ENCODE measurements at regions not wholly inside any gene's neighbourhood (a gene's known extent, or its start where the extent isn't known, plus 50 kb on each side); places are given as distances from the start of the nearest gene placed in this dataset.

DNA sequence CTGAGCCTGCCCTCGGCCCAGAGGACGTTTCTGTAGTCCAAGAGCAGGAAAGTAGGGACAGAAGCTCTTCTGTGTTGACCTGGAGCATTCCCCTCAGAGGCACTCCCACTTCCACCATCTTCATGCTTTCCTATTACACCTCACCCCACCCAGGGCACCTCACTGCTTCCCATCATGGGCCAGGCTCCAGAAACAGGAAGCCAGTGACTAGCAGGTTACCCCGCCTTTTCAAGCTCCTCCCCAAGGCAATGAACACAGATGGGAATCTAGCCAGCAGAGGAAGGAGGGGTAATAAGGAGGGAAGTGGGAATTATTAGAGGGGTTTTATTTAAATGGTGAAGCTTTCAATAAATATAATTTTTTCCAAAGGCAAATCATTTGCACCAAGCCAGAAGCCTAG lies 308.8 kb upstream of the MGAT5 start:
- DNase-seq (ENCODE audit: low read depth), result no peak

DNA sequence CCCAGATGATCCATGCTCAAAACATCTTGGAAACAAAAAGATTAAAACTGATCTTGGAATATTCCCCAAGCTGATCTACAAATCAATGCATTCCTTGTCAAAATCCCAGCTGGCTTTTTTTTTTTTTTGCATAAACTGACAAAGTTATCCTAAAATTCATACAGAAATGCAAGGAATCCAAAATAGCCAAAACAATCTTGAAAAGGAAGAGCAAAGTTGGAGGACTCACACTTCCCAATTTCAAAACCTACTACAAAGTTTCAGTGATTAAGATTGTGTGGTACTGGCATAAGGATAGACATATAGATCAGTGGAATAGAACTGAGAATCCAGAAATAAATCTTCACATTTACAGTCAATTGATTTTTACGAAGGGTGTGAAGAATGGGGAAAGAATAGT lies 306.8 kb upstream of the MGAT5 start:
- no peak for DNase-seq (ENCODE audit: low read depth)

DNA sequence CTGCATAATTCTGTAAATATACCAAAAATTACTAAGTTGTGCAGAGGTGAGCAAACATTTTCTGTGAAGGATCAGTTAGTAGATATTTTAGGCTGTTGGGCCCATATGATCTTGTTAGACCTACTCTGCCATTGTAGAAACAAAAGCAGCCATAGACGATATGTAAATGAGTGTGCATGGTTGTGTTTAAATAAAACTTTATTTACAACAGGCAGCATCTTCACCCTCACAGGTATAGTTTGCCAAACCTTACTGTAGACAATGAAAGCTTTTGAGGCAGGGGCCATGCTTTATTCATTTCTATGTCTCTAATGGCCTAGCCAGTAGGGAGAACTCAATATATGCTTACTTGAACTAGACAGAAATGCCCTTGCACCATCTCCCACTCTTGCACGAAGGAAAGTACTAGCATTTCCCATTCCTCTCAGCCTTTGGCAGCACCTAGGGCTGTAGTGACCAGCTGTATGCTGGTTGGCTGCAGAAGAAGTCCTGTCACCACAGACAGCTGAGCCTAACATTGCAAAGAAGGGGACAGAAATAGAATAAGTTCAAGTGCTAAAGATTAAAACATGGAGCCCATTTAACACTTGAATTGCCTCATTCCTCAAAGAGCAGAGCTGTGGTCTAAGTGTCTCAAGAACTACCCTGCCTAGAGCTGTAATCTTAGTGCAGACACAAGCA lies 305.1 kb upstream of the MGAT5 start:
- no peak for DNase-seq (ENCODE audit: low read depth)

DNA sequence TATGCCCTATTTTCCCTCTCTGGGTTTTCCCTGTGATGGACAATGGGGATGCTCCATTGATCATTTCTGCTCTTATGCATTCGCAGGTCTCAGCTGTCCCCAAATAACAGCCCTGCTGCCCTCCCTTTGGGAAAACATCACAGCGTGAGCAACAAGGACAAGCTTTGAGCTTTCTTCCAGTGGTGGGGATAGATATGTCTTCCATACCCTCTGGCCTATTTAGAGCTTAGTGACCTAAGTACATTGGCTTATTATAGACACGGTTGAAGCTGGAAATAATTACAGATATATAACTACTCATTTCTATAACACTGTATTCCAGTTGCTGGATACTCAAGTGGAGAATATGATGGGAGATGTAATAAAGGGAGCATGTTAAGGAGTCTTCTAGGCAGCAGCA lies 304.3 kb upstream of the MGAT5 start:
- DNase-seq (ENCODE audit: low read depth), result no peak

DNA sequence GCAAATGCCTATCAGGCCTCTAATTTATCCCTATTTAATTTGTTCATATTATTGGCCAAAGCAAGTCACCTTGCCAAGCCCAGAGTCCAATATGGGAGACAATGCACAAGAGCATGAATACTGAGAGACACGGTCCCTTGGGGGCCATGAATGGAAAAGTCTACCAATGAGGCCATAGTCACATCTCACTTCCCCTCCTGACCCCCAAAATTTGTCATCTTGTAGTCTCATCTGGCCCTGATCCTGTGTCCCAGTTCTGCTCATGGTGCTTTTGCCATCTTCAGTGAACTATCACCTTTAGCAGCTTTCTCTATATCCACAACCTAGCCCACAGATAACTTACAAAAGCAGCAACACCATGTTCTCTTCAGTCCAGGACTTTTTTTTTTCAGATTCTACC lies 302.7 kb upstream of the MGAT5 start:
- DNase-seq (ENCODE audit: low read depth), result no peak

DNA sequence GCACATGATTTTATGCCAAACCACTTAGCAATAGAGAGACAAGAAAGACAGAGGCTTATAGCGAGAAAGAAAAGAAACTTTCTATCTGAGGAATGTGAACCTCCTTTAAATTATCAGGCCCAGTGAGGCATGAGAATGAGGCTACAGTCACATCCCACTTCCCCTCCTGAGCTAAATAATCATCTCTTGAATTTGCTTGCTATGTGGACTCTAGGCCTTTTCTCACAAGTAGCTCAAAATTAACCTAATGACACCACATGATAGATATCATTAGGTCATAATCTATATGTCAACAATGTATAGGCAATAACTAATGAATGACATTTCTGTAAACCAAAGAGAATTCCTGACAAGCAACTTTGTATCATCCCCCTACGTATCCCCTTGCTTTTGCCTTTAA lies 301.5 kb upstream of the MGAT5 start:
- DNase-seq (ENCODE audit: low read depth), result no peak

DNA sequence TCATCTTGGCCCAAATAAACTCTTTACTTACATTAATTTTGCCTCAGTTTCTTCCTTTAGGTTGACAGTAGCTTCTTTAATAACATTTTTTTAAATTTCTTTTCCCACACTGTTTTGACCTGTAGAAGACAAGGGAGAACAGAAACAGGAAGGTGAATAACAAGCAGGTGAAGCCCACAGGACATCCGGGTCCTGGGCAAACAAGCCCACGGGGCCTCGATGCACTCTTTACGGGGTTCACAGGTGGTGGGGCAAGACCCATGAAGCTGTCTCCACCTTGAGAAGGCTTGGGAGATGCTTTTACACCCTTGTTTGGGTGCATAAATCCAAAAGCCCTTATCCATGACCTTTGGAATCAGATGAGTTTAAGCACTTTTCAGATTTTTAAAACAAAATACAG lies 301.0 kb upstream of the MGAT5 start:
- DNase-seq (ENCODE audit: low read depth), result no peak

DNA sequence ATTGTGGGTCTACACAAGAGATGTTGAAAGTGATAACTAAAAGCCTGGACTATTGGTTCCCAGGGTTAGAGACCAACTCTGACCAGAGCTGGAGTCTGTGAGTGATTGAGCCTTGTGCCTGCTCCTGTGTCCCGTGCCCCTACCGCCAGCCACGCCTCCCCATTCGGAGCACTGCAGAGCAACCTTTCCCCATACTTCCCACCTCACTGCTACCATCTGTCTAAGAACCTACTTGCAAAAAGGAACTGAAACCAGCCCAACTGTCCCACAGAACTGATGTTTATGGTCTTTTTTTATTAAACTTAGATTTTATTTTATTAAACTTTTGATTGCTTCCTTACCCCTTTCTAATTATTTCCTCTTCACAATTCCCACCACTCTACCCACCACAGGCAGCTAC lies 300.3 kb upstream of the MGAT5 start:
- no peak for DNase-seq (ENCODE audit: low read depth)

DNA sequence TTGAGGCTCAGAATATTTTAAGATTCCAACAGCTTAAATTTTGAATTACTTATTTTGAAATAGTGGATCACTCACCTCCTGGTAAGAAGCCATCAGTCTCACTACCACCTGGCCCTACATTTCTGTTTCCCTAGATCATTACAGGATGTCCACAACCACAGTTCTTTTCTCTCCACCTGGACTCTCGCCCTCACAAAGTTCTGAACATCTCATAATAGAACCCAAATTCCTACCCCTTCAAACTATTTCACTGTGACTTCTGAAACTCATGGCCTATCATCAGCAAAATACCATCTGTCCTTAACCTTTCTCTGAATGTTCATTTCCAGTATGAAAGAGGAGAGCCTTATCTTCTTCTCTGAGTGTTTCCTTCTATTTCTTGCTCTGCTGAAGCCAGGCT lies 299.2 kb upstream of the MGAT5 start:
- no peak for DNase-seq (ENCODE audit: low read depth)

DNA sequence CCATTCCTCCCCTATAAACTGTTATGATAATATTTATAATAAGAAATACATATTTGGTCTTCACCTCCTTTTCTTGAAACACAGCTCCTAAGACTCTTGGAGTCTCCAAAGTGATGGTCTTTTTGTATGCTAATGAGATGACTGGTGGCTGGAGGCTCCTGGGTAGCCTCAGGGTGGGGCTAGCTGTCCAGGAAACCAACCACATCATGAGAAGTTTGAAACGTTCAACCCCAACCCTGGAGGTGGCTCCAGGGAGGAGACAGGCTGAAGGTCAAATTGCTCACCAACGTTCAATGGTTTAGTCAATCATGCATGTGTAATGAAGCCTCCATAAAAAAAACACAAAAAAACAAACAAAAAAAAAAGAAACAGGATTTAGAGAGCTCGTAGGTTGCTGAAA lies 298.7 kb upstream of the MGAT5 start:
- no peak for DNase-seq (ENCODE audit: low read depth)

DNA sequence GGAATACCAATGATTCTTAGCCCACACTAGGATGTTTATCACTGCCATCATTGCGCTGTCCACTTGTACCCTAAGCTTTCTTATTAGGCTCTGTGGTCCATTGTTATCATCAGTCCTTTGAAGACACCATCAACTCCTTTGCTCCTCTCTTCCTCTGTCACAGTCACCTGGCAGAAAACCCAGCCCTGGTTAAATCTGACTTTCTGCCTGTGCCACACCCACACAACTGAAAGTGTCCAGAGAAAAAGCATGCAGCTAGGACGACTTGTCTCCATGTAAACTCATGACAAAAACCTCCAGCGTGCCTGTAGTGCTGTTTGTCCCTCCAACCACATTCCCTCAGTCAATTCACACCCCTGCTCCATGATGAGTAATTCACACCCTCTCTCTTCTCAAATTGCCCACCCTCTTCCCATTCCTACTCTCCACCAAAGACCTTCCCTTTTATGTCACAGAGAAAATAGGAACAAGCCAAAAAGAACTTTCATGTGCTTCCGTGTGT lies 297.4 kb upstream of the MGAT5 start:
- DNase-seq (ENCODE audit: low read depth), result no peak

DNA sequence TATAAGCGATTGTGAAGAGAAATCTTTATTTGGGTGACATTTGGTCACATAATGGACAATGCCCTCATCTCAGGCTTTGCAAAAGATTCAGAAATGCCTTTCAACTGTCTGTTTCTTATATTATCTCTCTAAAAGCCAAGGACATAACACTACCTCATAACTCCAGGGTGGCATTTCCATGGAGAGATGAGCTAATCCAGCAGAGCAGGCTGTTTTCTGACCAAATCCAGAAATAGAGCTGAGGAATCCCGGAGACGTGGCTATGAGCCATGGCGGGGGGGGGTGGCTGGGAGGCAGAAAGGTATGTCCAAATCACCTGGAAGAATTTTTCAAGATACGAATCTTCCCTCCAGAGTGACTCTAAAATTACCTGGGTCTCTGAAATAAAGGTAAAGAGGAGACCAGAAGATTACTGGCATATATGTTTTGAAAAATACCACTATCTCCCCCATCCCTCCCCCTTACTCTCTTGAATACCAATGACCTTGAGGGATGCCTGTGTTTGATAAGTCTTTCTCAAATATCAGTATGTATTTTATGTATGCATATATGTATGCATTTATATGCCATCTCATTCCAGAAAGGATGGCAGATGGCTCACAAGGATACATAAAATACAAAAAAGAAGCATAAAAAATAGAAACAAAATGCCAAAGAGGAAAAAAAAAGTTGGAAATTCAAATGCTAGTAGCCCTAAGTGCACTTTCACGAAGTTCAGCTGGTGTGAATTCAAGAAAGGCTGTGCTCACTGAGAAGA lies 296.0 kb upstream of the MGAT5 start:
- no peak for DNase-seq (ENCODE audit: low read depth)

DNA sequence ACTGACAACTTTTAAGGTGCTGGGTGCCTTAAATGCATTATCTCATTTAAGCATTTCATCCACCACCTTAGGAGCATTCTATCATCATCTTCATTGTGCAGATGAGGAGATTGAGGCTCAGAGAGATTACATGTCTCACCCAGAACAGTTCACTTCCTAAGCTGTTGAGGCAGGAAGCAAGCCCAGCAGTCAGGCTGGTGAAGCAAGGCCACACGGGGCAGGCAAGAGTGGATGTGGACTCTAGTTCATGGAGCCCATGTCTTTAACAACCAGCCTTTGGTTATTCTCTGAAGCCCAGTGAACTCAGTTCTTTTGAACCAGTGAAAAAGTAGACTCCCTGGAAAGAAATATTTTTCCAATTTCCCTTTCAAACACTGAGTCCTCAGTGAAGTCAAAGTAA lies 294.8 kb upstream of the MGAT5 start:
- DNase-seq (ENCODE audit: low read depth), result no peak

DNA sequence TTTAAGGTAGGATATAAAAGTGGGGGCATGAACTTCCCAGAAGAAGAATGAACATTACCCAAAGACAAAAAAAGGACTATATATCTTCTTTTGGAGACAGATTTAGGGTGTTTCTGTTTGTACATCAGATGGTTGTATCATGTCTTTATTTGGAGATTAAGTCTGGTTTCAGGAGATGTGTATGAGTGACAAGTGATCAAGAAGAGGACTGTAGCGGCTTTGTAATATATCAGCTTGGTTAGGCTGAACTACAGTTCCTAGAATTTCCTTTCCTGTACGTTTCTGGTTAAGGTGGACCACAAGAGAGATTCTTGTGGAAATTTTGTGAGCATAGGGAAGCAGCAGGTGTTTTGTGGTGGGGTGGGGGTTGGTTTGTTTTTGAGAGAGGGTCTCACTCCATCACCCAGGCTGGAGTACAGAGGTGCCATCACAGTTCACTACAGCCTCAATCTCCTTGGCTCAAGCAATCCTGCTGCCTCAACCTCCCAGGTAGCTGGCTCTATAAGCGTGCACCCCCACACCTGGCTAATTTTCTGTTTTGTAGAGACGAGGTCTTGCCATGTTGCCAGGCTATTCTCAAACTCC lies 287.1 kb upstream of the MGAT5 start:
- DNase-seq (ENCODE audit: low read depth), result no peak

DNA sequence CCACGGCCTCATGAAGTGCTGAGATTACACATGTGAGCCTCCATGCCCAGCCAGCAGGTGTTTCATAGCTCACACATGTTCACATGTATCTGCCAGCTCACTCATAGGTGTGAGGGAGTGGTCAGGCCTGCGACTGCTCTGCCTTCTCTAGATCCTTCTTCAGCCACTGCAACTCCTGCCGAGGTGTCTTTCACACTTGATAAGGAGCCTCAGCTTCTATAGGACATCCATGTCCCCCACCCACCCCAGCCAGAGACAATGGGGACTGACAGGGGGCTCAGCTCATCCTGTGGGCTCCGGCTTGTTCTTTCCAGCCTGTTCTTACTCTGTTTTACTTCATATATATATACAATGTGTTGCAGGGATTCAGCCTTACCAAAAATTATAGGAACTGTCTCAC lies 286.5 kb upstream of the MGAT5 start:
- no peak for DNase-seq (ENCODE audit: low read depth)

DNA sequence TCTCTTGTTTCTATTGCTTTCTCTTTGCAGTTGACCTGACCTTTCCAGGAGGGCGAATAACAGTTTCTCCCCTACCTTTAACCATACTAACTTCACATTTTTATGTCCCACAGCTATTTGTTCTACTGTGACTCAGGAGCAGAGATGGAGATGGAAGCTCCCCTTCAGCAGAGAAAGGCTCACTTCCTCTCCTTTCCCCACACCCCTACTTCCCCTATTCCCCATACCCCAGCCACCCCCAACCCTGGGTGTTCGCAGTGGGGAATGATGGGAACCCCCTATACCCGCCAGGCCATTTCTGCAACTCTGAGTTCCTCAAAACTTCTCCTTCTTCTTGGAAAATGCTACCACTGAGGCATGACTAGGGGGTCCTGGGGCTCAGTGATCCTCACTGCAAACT lies 285.4 kb upstream of the MGAT5 start:
- DNase-seq (ENCODE audit: low read depth), result no peak

DNA sequence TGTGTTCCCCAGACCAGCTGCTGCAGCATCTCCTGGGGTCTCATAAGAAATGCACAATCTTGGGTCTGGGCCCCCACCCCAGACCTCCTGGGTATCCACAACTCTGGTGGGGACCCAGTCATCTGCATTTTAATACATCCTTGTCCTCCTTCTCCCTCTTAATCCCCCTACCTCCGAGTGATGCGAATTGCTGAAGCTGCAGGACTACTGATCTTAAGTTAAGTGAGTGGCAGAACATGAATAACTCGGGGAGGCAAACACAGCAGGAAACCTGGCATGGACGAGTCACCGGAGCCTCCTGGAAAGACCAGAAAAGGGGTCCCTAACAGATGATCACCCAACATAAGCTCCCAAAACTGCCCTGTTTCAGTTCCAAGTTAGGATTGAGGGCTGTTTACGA lies 283.2 kb upstream of the MGAT5 start:
- no peak for DNase-seq (ENCODE audit: low read depth)

DNA sequence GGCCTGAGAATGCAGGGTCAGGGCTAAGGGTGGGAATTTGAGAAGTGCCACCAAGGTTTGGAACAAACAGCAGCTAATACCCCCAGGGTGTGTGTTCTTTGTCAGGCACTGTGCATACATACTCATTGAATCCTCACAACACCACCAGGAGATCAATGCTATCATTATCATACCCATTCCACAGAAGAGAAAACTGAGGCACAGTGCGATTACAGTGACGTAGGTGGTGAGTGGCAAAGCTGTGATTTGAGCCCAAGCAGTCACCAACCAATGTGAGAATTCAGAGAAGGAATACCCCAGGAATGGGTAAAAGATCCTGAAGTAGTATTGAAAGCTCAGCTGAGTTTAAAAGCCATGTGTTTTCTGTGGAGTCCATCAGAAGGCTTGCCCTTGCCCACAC lies 281.6 kb upstream of the MGAT5 start:
- DNase-seq (ENCODE audit: low read depth), result no peak

DNA sequence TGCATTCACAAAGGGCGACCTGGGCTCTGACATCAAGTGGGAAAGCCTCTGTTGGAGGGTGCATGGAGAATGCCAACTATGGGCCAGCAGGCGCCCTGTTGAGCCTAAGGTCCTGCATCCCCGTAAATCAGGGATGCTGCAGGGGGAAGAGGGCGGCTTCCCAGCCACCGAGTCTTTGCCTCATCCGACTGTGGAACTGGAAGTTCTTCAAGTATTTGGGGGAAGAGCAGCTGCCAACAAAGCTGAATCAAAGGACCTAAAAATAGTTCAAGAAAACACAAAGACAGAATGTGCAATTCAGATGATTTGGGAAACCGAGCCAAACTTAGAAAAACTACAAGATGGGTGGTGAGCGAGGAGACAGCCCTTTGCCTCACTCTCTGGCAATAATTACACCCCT lies 281.1 kb upstream of the MGAT5 start:
- no peak for DNase-seq (ENCODE audit: low read depth)

DNA sequence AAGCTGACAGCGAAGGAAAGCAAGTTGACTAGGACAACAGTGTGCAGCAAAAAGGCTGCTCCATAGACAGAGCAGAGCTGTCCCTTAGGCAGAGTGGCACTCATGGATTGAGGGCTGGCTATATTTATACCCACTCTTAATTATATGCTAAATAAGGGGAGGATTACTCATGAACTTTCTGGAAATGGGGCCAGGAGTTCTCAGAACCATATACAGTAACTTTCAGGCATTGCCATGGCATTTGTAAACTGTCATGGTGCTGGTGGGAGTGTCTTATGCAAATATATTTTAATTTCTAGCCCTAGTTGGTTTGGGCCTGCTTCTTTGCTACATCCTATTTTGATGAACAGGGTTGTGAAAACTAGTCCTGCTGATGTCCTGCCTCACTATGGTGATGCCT lies 279.5 kb upstream of the MGAT5 start:
- no peak for DNase-seq (ENCODE audit: low read depth)

DNA sequence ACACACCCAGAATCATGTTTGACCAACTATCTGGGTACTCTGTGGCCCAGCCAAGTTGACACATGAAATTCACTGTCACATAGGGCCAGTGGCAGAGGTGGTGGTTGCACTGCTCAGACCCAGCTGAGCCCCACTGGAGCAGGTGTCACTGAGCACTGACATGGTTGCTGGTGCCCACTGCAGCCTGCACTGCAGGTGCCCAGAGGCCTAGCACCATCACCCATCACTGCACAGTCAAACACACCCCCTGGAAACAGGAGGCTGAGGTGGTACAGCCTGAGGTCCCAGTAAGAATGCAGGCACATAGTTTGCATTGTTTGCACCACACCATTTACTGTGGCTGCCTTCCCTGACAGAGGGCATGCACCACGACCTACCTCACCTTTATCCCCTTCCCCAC lies 278.7 kb upstream of the MGAT5 start:
- no peak for DNase-seq (ENCODE audit: low read depth)

DNA sequence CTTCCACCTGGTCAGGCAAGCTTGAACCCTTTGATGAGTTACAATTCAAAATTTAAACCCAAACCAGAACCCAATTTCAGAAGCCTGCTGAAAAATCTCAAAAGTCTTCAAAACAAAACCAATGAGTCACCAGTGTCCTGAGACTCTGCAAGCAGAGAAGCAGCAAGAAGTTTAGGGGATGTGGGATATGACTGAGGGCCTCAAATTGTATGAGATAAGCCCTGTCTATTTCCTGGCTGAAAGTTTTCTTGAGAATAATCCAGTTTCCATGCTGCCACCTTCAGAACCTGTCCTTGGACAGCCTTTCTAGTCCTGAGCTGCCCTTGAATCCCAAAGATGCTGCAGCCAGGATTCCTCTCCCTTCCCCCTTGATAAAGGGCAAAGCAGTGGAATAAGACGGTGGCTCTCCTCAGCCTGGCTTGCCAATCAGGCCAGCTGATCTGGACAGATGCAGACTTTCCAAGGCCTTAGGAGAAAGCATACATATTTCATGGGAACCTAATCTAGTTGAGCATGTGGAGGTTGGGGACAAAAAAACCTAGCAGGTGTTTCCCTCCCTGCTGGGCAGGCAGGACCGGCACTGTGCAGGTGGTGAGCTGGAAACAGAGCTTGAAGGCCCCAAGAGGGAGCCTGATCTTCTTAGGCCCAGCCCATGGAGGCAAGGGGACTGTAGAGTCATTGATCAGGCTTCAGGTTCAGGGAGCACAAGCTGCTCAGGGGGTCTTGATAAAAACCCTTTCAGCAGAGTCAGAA lies 278.0 kb upstream of the MGAT5 start:
- DNase-seq (ENCODE audit: low read depth), result no peak

DNA sequence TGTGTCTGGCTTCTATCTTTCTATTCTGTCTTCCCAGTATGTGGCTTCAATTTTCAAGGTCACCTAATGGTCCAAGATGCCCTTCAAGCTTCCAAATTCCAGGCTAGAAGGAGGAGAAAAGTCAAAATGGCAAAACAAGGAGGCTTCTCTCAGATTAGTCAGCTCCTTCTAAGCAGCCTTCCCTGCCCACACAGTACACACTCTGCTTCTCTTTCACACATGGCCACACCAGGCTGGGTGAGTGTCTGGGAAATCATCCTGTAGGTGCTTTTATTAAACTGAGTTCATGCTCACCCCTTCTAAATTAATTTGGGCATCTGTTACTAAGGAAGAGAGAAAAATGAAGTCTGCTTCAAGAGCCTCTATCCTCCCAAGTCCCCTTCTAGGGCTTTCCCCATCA lies 277.2 kb upstream of the MGAT5 start:
- no peak for DNase-seq (ENCODE audit: low read depth)
